NCI-H128 (cell line): ENCODE measurements at regions not wholly inside any gene's neighbourhood (a gene's known extent, or its start where the extent isn't known, plus 50 kb on each side); places are given as distances from the start of the nearest gene placed in this dataset.

Experiments used
- DNase-seq: peaks from one replicate; lab custom pipeline; 2025; ENCODE audit not compliant: unreplicated experiment; lab: John Stamatoyannopoulos, UW

- no peak for DNase-seq
Measured at GRCh38 chr10:132467464-132468149, 70.0 kb upstream of the INPP5A start.

- DNase-seq: no peak
Measured at GRCh38 chr10:132468216-132468615, 69.4 kb upstream of the INPP5A start.

- no peak for DNase-seq
Measured at GRCh38 chr10:132468651-132469050, 68.9 kb upstream of the INPP5A start.

GRCh38 chr10:132469197-132469884 is 68.2 kb upstream of the INPP5A start:
- no peak for DNase-seq

GRCh38 chr10:132470410-132471124 is 67.0 kb upstream of the INPP5A start:
- peak; percentile 4 for DNase-seq

- DNase-seq: no peak
Measured at GRCh38 chr10:132471125-132471451, 66.5 kb upstream of the INPP5A start.

- no peak for DNase-seq
Measured at GRCh38 chr10:132471484-132471883, 66.1 kb upstream of the INPP5A start.

- no peak for DNase-seq
Measured at GRCh38 chr10:132475086-132475485, 62.5 kb upstream of the INPP5A start.

GRCh38 chr10:132476146-132477065 is 61.2 kb upstream of the INPP5A start:
- no peak for DNase-seq

- no peak for DNase-seq
Measured at GRCh38 chr10:132477066-132477397, 60.6 kb upstream of the INPP5A start.

- no peak for DNase-seq
Measured at GRCh38 chr10:132477398-132478340, 59.9 kb upstream of the INPP5A start.

GRCh38 chr10:132478341-132479023 is 59.1 kb upstream of the INPP5A start:
- no peak for DNase-seq

GRCh38 chr10:132479024-132479602 is 58.5 kb upstream of the INPP5A start:
- no peak for DNase-seq

- DNase-seq: no peak
Measured at GRCh38 chr10:132479603-132480221, 57.9 kb upstream of the INPP5A start.

GRCh38 chr10:132480356-132480755 is 57.2 kb upstream of the INPP5A start:
- no peak for DNase-seq

GRCh38 chr10:132481690-132482089 is 55.9 kb upstream of the INPP5A start:
- DNase-seq: no peak

- no peak for DNase-seq
Measured at GRCh38 chr10:132482090-132482800, 55.3 kb upstream of the INPP5A start.

GRCh38 chr10:132483394-132483793 is 54.2 kb upstream of the INPP5A start:
- DNase-seq: no peak
